Body of pancreas (tissue), 4 donors: ENCODE measurements at regions not wholly inside any gene's neighbourhood (a gene's known extent, or its start where the extent isn't known, plus 50 kb on each side); places are given as distances from the start of the nearest gene placed in this dataset.
A peak's percentile ranks its signal among the peaks of the same experiment; 100 is the strongest.

Experiments
- ATAC-seq: fragments of 150-250 bp; one replicate; pipeline ENCODE4 v1.9.1; 2016
- DNase-seq, 4 donors: peaks; one replicate each; pipeline ENCODE4 v3.0.0-alpha.2; 2019
- H3K27ac ChIP-seq, 4 donors: fragments of 200-600 bp; sonication (generic); 1 replicate in 3 of 4; 2 replicates in 1 of 4; pipeline versions ENCODE4 v1.5.1 to v1.6.1; 2016 to 2019; ENCODE audit warnings: mild to moderate bottlenecking in 1 of 4, mixed read lengths in 1 of 4, moderate library complexity in 1 of 4
- H3K27me3 ChIP-seq, 2 donors: fragments of 200-600 bp; sonication (generic); one replicate each; pipeline ENCODE4 v1.6.0; 2016; ENCODE audit warnings: mild to moderate bottlenecking in 1 of 2
- H3K36me3 ChIP-seq, 2 donors: fragments of 200-600 bp; sonication (generic); replicated peaks in 1 of 2; 2 replicates each; pipeline ENCODE4 v1.5.1; 2016; ENCODE audit warnings: low read depth in 2 of 2; ENCODE audit not compliant: insufficient read depth in 1 of 2
- H3K4me1 ChIP-seq: fragments of 200-600 bp; sonication (generic); one replicate; pipeline ENCODE4 v1.6.0; 2016
- H3K4me3 ChIP-seq, 2 donors: fragments of 200-600 bp; sonication (generic); 1 replicate in 1 of 2; 2 replicates in 1 of 2; pipeline ENCODE4 v1.5.1; 2016 to 2019
- H3K9me3 ChIP-seq, 3 donors: fragments of 200-600 bp; sonication (generic); 1 replicate in 2 of 3; 2 replicates in 1 of 3; pipeline ENCODE4 v1.5.1; 2016
- POLR2A ChIP-seq, 3 donors: fragments of 450-650 bp; IDR thresholded peaks; one replicate each; pipeline ENCODE4 v1.6.1; 2016; ENCODE audit warnings: antibody characterized with exemption in 3 of 3, mild to moderate bottlenecking in 2 of 3
- WGBS, 2 donors: methylation state at CpG; one replicate each; pipeline ENCODE4 v1.1.5; 2017; 5-methylcytosine and 5-hydroxymethylcytosine counted together
- intact Hi-C: fragments of 100-400 bp; cut with DNase I; formaldehyde crosslinking; loops from one replicate; pipeline ENCODE4 v1.15.1; 2023
- TF ChIP-seq, protein P1 (sequence below), 7 experiments: fragments of 450-650 bp in 4 of 7; fragments of 200-600 bp in 3 of 7; sonication (generic) in 3 of 7; IDR thresholded peaks; one replicate each; pipeline ENCODE4 v1.5.1; 2016 to 2019; ENCODE audit warnings: antibody characterized with exemption in 7 of 7

DNA sequence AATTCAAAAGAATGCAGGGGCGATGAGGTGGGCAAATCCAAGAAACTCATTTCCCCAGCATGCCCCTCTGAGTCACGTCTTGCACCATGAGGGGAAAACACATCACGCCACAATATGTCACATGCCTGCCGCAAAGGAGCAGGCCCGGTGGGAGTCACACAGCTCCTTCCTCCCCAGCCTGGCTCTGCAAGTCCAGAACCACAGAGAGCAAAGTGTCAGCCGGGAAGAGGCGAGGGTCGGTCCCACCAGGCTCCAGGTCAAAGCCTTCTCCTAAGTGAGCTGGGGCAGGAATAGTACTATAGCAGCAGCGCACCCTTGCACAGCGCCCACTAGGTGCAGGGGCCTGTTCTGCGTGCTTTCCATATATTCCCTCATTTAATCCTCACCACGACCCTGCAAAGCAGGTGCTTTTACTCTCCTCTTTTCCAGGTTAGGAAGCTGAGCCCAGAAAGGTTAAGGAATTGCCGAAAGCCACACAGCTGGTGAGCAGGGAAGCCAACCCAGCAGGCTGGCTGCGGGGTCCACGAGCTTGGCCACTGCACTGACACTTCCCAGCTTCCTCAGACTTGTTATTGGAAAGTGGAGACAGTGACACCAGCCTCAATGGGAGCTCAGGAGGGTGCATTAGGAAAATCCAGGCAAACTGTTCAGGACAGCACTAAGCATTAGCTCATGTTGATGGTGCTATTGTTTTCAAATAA is 94.0 kb upstream of the ZMIZ1 start:
- Histone ChIP-seq H3K27ac (peak overlapping the region; percentile 1 to 98 (median 96)), H3K36me3 (no peaks in the 10 kb centered on the region), H3K4me1 (peaks cover 41% of the 10 kb centered on the region), H3K9me3 (no peaks in the 10 kb centered on the region), H3K4me3 (no peak overlapping the region), H3K27me3 (no peaks in the 10 kb centered on the region)
- ATAC-seq = no peak
- TF ChIP-seq, protein P1, sequence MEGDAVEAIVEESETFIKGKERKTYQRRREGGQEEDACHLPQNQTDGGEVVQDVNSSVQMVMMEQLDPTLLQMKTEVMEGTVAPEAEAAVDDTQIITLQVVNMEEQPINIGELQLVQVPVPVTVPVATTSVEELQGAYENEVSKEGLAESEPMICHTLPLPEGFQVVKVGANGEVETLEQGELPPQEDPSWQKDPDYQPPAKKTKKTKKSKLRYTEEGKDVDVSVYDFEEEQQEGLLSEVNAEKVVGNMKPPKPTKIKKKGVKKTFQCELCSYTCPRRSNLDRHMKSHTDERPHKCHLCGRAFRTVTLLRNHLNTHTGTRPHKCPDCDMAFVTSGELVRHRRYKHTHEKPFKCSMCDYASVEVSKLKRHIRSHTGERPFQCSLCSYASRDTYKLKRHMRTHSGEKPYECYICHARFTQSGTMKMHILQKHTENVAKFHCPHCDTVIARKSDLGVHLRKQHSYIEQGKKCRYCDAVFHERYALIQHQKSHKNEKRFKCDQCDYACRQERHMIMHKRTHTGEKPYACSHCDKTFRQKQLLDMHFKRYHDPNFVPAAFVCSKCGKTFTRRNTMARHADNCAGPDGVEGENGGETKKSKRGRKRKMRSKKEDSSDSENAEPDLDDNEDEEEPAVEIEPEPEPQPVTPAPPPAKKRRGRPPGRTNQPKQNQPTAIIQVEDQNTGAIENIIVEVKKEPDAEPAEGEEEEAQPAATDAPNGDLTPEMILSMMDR (IDR thresholded peaks at IDR 0.05) = peak in 6 of 7 experiments; percentile 17 to 46 (median 34)
- TF ChIP-seq POLR2A (IDR thresholded peaks at IDR 0.05) = peak in 1 of 3 donors; percentile 17
- DNase-seq = peak; percentile 35 to 74 (median 50)
- intact Hi-C loops = no loop called here
- WGBS, 2 donors = 46 to 51% methylated on average over 14 to 15 of the region's 15 CpGs

DNA sequence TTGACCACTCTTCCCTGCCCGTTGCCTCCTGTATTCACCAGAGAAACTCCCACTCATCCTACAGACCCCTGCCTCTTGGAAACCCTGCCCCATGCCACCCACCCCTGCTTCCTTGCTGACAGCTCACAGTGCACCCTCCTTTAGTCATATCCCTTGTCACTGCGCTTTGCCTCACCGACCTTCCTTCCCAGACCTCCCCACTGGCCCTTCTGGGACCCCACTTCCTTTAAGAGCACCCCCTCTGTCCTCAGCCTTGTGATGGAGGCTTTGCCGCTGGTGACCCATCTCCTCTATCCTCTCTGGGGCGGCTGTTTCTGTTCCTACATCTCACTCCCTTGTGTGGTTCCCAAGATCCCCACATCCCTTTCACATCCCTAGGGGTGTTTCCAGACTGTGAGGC is 92.8 kb upstream of the ZMIZ1 start:
- intact Hi-C loops = no loop called here
- ATAC-seq (no peak), DNase-seq (no peak)
- 95 to 98% methylated on average over 5 of the region's 5 CpGs for WGBS, 2 donors
- Histone ChIP-seq H3K36me3 (no peaks in the 10 kb centered on the region), H3K9me3 (no peaks in the 10 kb centered on the region), H3K27me3 (no peaks in the 10 kb centered on the region), H3K4me1 (peaks cover 41% of the 10 kb centered on the region), H3K4me3 (no peak overlapping the region), H3K27ac (no peak overlapping the region)
- TF ChIP-seq, protein P1 (IDR thresholded peaks at IDR 0.05) = no peak
- no peak for TF ChIP-seq POLR2A (IDR thresholded peaks at IDR 0.05)

DNA sequence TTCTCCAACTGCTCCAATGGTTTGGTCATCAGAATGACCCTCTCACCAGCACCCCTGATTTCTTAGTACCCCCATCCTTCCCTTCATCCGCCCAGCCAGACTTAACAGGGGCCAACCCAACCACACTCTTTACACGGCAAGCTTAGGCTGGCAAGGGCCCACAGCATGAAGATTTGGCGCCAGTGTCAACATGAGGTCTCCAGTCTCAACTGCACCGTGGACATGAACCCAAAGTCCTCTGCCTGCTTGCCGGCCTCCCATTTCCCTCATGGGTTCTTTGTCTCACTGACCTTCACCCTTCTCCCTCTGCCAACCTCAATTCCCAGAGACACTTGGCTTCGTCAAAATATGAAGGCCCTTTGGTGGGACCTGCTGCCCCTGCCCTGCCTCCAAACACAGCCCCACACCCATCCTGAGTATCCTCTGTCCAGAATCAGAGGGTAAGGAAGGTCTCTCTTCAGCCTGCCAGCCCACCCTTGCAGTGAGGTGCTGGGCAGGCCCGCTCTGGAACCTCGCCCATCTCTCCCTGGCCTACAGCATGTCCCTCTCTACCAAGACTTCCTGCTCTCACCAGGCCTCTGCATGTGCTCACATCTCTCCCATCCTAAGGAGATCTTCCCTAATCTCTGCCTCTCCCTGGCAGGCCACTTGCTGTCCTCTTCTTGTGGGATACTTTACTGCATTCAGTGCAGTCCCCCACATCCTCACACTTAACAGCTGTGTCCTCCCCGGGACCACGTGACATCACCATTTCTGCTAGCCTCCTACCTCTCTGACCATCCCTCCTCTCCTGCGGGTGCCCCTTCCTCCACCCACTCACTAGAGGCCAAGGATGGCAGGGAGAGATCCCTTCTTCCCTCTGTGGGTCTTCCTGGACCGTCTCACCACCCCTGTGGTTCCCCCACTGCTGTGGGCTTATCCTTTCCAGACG is 91.7 kb upstream of the ZMIZ1 start:
- Histone ChIP-seq H3K4me1 (peaks cover 36% of the 10 kb centered on the region), H3K9me3 (no peaks in the 10 kb centered on the region), H3K36me3 (no peaks in the 10 kb centered on the region), H3K27ac (no peak overlapping the region), H3K27me3 (no peaks in the 10 kb centered on the region), H3K4me3 (no peak overlapping the region)
- no peak for ATAC-seq
- 91 to 92% methylated on average over 13 of the region's 13 CpGs for WGBS, 2 donors
- DNase-seq = no peak
- intact Hi-C loops = no loop called here
- TF ChIP-seq POLR2A (IDR thresholded peaks at IDR 0.05) = no peak
- TF ChIP-seq, protein P1 (IDR thresholded peaks at IDR 0.05) = no peak

DNA sequence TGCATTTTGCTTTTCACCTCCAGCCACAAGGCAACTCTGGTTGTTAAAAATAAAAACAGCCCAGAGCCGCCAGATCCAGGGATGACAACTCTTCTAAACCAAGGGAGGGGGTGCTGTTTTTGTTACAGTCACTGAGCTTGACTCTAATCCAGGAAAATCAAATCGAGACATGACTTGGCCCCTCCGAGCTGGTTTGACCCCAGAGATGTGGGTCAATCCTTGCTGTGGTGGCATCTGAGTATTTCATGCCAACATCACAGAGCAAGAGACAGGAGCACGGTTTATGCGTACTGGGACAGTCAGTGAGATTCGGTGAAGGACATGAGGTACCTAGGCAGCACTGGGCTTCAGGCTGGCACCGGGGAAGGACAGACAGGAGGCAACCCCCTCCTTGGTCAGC is 88.8 kb upstream of the ZMIZ1 start:
- WGBS, 2 donors = 76 to 88% methylated on average over 7 of the region's 7 CpGs
- H3K27me3 ChIP-seq = no peaks in the 10 kb centered on the region
- H3K9me3 ChIP-seq = no peaks in the 10 kb centered on the region
- no peaks in the 10 kb centered on the region for H3K36me3 ChIP-seq
- intact Hi-C loops = no loop called here
- no peak for ATAC-seq
- no peak overlapping the region for H3K27ac ChIP-seq
- H3K4me3 ChIP-seq = no peak overlapping the region
- H3K4me1 ChIP-seq = peaks cover 12% of the 10 kb centered on the region
- TF ChIP-seq, protein P1 (IDR thresholded peaks at IDR 0.05) = no peak
- no peak for TF ChIP-seq POLR2A (IDR thresholded peaks at IDR 0.05)
- no peak for DNase-seq
